NCI-H526 treated with DMSO at 0.1 percent for 48 hours (cell line): ENCODE measurements at regions not wholly inside any gene's neighbourhood (a gene's known extent, or its start where the extent isn't known, plus 50 kb on each side); places are given as distances from the start of the nearest gene placed in this dataset.
"Not testable (repeated sequence)": the region's sequence is repeated elsewhere in the genome, so short reads cannot be mapped to it uniquely, and the experiment has no call there.

ENCODE experiments used
- DNase-seq: peaks from one replicate; lab custom pipeline; 2025; lab: John Stamatoyannopoulos, UW

DNA sequence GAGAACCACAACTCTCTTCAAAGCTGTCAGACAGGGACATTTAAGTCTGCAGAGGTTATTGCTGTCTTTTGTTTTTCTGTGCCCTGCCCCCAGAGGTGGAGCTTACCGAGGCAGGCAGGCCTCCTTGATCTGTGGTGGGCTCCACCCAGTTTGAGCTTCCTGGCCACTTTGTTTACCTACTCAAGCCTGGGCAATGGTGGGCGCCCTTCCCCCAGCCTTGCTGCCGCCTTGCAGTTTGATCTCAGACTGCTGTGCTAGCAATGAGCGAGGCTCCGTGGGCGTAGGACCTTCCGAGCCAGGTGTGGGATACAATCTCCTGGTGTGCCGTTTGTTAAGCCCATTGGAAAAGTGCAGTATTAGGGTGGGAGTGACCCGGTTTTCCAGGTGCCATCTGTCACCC is 822.1 kb downstream of the KCNMA1 start:
- not testable (repeated sequence) for DNase-seq

DNA sequence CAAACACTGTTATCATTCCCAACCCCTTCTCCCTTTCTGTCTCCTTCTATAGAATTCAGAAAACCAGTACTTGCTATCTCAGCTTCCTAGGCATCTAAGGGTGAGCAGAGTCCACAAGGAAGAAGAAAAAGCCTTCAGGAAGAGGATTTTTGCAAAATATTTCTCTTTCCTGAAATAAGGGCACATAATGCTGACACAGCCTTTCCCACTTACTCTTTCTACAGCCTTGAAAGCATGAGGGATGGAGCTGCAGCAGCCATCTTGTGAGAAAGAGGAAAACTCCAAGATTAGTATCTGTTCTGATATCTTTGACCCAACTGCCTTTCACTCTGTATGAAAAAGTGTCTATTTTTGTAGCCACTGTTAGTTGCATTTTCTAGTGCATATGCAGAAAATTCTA is 826.2 kb downstream of the KCNMA1 start:
- no peak for DNase-seq

DNA sequence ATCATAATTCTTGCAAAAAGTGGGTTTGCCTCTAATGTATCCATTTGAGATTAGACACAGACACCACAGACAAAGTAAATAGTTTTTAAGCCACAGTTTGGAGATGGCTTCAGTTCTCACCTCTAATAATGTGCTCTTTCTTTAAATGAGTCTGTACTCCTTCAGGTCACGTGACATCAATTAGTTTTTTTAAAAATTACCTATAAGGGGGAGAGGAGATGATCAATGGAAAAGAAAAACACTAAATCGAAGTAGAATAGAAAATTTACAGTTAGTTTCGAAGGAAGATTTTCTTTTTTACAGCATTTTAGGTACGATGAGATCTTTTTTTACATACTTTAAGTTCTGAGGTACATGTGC is 849.2 kb downstream of the KCNMA1 start:
- no peak for DNase-seq

DNA sequence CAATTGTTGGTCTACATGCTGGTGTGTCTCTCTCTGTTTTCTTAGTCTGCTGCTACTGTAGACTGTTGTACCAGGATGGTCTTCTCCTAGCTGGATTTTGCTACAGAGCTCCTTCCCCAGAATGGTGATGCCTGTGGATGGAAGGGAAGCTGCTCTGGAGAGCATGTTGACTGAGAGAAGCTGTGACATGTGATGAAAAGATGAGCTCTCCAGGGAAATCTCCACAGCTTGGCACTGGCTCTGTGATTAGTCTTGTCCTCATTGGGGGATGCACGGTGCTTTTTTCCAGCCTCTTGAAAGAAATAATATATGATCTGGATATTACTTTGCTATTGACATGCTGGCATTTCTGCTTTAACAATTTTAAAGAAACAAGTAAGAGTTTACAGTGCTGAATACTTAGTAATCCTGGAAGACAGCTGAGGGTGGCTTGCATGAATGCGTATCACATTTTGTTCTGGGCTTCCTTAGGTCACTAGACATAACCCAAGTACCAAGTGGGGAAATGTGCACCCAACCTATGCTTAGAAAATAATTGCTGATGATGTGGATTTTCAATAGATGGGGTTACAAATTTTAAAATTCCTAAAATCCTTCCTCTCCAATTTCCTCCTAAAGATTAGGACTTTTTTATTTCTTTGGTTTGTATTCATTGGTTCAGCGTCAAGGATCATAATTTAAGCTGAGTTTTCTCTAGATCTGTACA is 849.7 kb downstream of the KCNMA1 start:
- no peak for DNase-seq

- DNase-seq, result no peak
These were observed 851.0 kb downstream of the KCNMA1 start for GRCh38 chr10:76786504-76787072.

DNA sequence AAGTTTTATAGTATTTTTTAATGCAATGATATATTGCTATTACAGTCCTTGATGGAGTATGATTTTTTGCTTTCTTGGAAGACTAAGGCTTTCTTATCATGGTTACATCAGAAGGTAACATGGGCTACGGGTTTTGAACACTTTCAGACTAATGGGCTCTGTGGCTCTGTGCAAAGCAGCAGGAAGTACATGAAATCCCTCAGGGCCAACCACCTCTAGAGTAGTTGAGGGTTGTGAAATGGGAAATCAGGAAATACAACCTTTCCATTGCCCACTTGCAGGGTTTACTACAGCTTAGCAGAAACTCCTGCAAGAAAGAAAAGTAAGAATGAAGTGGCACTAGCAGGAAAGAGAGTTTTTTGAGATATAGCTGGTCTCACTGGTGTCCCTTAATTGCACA is 853.5 kb downstream of the KCNMA1 start:
- no peak for DNase-seq

DNA sequence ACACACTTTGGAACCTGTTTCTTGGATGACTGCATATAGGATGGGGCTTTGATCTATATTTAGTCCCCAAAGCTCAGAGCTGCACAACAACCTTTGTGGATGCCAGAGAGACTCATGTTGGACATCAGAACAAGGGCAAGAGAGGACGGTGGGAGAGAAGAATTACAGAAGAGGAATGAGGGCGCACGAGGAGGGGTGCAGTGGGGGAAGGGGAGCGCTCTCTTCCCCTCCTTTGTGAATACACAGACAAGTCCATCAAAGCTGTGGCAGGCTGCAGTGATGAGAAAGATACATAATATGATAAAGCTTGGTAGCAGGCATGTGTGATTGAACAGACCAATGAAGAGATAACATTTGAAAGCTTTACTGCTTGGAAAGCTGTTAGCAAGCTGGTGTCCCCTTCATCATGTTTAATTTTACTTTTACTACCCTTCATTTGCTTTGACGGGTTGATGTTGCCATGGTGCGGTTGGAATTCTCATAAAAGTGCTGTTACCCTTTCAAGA is 857.8 kb downstream of the KCNMA1 start:
- no peak for DNase-seq

GRCh38 chr10:76778914-76779795 is 858.5 kb downstream of the KCNMA1 start:
- DNase-seq, result no peak

DNA sequence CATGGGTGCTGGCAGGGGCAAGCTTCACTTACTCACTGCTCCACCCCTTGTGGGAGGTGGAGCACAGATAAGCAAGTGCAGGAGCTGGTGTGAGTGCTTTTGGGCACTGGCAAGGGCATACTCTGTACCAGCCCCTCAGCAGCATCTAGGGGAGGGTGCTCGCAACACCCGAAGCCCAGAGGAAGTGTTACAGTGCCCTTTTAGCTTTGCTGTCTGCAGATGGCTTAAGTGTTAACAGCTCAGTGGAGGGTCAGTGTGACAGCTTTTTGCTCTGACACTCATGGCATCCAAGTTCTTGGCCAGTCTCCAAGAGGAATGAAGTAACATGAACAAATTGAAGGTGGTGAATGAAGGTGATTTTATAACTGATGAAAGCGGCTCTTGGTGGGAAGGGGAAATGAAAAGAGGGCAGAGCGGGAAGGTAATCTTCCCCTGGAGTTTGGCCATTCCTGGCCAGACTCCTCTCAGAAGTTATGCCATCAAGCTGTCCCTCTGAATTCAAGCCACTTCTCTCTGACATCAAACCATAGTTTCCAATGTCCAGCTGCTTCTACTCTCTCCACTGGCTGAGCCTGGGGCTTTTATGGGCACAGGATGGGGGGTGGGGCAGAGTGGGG is 862.5 kb downstream of the KCNMA1 start:
- no peak for DNase-seq

- DNase-seq, result no peak
These were observed 868.0 kb downstream of the KCNMA1 start for GRCh38 chr10:76769582-76769981.

DNA sequence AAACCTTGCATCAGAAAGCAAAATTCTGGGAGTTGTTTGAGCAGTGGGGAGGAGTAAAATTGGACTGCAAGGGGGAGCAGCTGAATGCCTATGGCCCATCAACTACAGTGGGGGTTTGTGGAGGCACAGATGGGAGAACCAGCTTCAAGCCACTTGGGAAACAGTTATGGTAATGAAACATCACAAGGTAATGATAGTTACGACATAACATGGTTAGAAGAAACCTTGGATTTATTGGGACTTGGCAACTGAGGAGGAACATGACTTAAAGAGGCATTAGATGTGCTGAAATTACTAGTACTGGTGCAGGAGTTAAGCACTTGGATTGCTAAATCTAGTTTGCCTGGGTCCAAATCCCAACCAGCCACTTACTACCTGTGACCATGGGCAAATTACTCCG is 868.4 kb downstream of the KCNMA1 start:
- DNase-seq, result no peak

- DNase-seq, result no peak
These were observed 870.9 kb downstream of the KCNMA1 start for GRCh38 chr10:76766682-76767081.

GRCh38 chr10:76764921-76765320 is 872.7 kb downstream of the KCNMA1 start:
- DNase-seq, result not testable (repeated sequence)

DNA sequence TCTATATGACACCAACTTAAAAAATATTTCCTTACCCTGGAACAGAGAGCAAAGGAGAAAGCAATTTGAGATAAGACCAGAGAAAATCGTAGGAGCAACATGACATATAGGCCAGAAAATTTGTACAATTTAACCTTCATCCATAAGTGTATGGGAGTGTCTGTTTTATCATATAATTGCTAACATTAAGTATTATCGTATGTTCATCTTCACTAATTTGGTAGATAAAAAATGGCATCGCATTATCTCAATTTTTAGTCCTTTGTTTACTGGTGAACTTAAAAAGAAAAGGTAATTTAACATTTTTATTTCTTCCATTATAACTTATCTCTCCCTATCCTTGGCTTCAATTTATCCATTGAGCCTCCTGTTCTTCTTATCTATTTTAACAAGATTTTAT is 873.4 kb downstream of the KCNMA1 start:
- no peak for DNase-seq

DNA sequence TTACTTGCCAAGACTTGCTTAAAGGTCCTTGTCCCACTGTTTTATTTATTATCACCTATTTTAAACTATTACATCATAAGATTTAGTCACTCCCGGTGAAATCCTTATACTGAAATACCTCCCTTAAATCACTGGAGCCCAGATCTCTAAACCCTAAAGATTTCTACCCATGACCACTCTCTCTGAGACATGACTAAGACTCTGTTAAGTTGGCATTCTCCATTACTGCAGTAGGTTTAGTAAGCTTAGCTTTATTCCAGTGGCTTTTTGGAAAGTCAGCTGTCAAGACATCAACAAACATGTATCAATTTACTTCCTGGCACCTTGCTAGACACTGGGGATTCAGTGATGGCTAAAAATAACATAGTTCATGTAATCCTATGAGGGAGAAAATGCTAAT is 874.2 kb downstream of the KCNMA1 start:
- DNase-seq, result no peak

DNA sequence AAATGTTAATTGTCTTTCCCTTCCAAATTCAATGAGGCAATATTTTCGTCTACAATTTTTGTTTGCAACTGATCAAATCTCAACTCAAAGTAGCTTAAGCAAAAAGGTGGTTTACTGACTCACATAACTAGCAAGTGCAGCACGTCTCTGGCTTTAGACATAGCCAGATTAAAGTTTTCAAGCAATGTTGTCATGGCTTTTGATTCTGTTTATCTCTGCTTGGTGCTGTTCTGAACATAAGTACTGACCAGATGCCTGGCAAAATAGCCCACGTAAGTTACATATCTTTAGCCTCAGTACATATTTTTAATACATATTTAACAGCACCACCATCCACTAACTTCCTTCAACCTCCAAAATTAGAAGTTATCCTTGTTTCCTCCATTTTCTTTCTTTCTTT is 877.9 kb downstream of the KCNMA1 start:
- DNase-seq, result no peak

- no peak for DNase-seq
These were observed 894.4 kb downstream of the KCNMA1 start for GRCh38 chr10:76743169-76743568.

DNA sequence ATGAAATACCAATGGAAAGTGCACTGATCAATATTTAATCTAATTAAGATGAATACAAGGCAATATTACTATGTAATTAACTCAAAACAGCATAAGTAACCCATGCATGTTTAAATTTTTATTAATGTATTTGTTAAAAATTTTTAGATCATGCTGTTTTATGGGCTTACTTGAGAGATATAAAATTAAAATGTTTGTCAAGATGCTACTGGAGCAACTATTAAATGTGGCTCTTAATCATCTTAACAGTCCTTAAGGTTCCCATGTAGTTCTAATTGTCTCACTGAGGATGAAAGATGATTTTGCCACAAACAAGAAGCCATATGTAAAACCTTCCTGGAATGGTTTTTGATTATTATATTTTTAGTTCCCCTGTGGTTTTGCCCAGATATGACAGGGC is 897.1 kb downstream of the KCNMA1 start:
- no peak for DNase-seq

DNA sequence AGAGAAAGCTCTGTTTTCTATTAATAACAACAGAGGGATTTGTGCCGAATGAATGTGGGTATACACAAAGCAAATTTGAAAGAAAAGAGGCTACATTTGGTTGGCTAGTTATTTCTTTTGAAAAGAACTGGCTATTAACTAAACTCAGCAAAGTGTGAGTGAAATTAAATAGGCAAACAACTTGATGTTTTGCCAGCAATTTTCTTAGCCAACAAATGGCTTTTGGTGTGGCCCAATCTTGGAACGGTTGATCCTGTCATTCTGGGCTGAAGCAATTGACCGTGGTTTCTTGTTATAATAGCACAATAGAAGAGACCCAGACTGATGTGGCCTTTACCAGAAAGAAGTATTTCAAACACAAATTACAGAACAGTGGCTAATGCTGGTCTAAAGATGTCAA is 898.6 kb downstream of the KCNMA1 start:
- no peak for DNase-seq

DNA sequence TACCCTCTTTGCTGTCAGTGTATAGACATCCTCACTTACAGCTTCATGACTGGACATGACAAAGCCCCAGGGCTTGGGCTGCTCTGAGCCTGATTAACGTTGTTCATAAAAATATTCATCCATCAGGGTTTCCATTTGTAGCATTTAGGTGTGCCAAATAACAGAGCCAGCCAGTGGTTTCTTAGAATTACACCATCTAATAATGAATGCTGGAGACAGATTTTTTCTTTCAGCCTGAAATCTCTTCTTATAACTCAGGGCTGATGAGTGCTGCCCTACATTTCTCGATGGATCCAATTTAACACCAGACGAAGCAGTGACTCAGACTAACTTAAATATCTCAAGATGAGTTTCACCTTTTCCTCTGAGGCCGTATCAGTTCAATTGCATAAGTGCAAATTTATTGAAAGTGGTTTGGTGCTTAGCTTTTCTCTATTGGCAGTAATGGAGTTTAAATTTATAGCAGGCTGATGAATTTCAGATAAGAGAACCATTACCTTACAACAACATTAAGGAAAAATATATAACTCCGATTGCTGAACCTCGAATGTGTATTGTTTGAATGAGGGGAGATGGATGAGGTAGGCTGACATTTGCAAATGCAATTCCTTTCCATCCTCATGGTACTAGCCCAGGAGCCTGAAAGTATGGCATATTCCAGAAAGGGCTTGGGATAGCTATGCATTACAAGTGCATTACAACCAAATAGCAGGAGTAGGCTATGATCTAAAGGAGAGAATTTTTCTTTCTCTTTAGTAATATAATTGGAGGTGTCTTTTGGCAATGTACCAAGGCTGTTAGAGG is 900.6 kb downstream of the KCNMA1 start:
- DNase-seq, result no peak

GRCh38 chr10:76736392-76736791 is 901.2 kb downstream of the KCNMA1 start:
- no peak for DNase-seq

GRCh38 chr10:76735866-76736265 is 901.7 kb downstream of the KCNMA1 start:
- no peak for DNase-seq
